Cardiac septum (tissue), 1 donor: ENCODE measurements at regions not wholly inside any gene's neighbourhood (a gene's known extent, or its start where the extent isn't known, plus 50 kb on each side); places are given as distances from the start of the nearest gene placed in this dataset.

ENCODE experiments used
- DNase-seq: peaks from one replicate; pipeline ENCODE4 v3.0.0-alpha.2; 2020; ENCODE audit warnings: low spot score
- intact Hi-C: fragments of 100-400 bp; cut with DNase I; formaldehyde crosslinking; loops from one replicate; pipeline ENCODE4 v1.14.0; 2022
- donor health status: DM: no; HTN: no; CAD: no.

- DNase-seq: no peak
- intact Hi-C loops: loop anchor here (5.0 to 10.0 kb wide), 2 partner anchors 178 to 391 kb away; partner anchors contain the start of gene SOX9
Observed at GRCh38 chr17:72515291-72516065, 394.7 kb downstream of the SOX9 start.

- no peak for DNase-seq
- intact Hi-C loops: loop anchor here (5.0 to 10.0 kb wide), 2 partner anchors 180 to 392 kb away; partner anchors contain the start of gene SOX9
Observed at GRCh38 chr17:72516772-72517399, 396.1 kb downstream of the SOX9 start.

GRCh38 chr17:72517413-72518158, 396.8 kb downstream of the SOX9 start:
- intact Hi-C loops: loop anchor here (5.0 to 10.0 kb wide), 2 partner anchors 180 to 393 kb away; partner anchors contain the start of gene SOX9
- DNase-seq: no peak

GRCh38 chr17:72518159-72518732, 397.4 kb downstream of the SOX9 start:
- DNase-seq: no peak

DNA sequence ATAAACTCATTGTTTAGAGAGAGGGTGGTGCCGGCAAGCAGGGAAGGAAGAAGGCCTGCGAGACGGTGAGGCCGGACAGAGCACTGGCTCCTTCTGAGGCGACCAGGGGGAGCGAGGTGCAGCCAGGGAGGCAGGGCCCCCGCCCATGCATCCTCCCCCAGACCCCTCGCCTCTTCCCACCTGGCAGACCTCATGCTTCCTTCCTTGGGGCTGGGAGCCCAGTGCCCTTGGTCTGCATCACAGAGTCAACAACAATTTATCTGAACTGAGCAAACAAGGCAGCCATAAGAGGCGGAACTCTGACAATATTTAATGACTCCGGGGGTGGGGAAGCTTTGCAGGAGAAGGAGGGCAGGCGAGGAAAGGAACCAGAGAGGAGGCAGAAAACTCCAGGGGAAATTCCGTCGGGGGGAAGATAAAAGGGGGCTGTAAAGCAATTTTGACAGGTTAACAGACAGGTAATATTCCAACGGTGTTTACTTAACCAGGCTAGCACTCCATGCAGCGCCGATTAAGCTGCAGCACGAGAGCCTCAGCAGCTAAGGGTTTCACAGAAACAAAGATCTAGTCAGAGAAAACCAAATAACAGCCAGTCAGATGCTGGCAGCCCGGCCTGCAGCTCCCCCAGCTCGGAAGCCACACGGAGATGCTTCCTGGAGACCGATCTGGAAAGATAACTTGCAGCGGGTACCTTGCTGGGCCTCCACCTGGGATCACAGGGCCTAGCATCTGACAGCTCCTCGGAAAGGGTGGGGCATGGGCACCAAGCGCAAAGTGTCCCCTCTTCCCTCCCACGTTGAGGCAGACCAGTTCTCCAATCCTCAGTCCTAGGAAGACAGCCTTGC, 398.2 kb downstream of the SOX9 start:
- intact Hi-C loops: loop anchor here (5.0 to 10.0 kb wide), 2 partner anchors 182 to 394 kb away; partner anchors contain the start of gene SOX9
- no peak for DNase-seq

More at GRCh38 chr17:72518159-72518732, 397.4 kb downstream of the SOX9 start:
- intact Hi-C loops: loop anchor here (5.0 to 10.0 kb wide), 2 partner anchors 181 to 393 kb away; partner anchors contain the start of gene SOX9

GRCh38 chr17:72519598-72519936, 398.7 kb downstream of the SOX9 start:
- DNase-seq: no peak
- intact Hi-C loops: loop anchor here (5.0 to 10.0 kb wide), 2 partner anchors 182 to 395 kb away; partner anchors contain the start of gene SOX9

DNA sequence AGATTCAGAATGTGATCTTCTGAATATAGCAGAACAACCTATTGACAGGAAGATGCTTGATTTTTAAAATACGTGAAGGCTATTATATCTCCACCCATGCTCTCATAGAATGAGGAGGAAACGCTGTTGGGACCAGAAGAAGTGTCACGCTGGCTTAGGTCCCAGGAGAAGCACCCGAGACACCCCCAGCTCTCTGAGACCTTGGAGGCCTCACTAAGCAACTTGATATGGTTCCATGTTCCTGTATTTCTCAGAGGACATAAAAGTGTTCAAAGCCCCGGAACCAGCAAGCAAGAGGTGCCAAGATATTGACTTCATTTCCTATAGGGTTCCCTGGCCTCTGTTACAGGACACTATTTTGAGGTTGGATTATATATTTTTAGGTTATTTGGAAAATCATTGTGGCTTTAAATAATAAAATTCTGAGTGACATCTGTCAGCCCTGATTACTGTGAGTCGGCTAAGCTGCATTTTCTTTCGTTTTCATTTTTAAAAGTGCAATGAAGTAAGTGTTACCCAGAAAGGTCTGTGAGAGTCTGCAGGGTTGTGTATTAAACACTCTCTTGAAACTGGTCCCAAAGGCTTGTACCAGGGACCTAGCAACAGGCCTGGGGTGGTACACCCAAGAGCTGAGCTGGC, 400.0 kb downstream of the SOX9 start:
- no peak for DNase-seq
- intact Hi-C loops: no loop called here

GRCh38 chr17:72523491-72523890, 402.7 kb downstream of the SOX9 start:
- intact Hi-C loops: no loop called here
- DNase-seq: no peak

GRCh38 chr17:72525225-72526015, 404.6 kb downstream of the SOX9 start:
- intact Hi-C loops: no loop called here
- no peak for DNase-seq

DNA sequence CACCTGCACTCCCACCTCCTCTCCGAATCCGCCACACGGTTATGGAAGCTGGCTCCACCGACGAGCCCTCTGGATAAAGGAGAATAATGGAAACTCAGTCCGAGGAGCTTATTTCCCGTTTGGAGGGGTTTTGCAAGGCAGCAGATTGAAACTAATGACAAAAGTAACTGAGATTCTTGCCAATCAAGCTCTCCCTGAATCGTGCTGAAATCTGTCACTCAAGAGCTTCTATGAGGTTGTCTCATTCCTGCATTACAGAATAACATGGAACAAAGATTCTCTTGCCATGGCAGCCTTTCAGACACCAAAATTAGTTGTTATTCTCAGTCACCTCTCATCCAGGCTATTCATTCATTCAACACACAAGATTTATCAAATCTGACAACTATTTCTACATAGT, 405.9 kb downstream of the SOX9 start:
- intact Hi-C loops: no loop called here

GRCh38 chr17:72527789-72528188, 407.0 kb downstream of the SOX9 start:
- DNase-seq: no peak
- intact Hi-C loops: no loop called here

More for the DNA sequence above, 405.9 kb downstream of the SOX9 start:
- DNase-seq: no peak

GRCh38 chr17:72528683-72529082, 407.9 kb downstream of the SOX9 start:
- intact Hi-C loops: no loop called here
- DNase-seq: no peak

GRCh38 chr17:72529386-72529785, 408.6 kb downstream of the SOX9 start:
- intact Hi-C loops: no loop called here

GRCh38 chr17:72530454-72530853, 409.6 kb downstream of the SOX9 start:
- DNase-seq: no peak
- intact Hi-C loops: no loop called here

More at GRCh38 chr17:72529386-72529785, 408.6 kb downstream of the SOX9 start:
- DNase-seq: no peak

- DNase-seq: no peak
- intact Hi-C loops: no loop called here
Observed at GRCh38 chr17:72531729-72532128, 410.9 kb downstream of the SOX9 start.

GRCh38 chr17:72534265-72534664, 413.4 kb downstream of the SOX9 start:
- intact Hi-C loops: no loop called here
- DNase-seq: no peak

DNA sequence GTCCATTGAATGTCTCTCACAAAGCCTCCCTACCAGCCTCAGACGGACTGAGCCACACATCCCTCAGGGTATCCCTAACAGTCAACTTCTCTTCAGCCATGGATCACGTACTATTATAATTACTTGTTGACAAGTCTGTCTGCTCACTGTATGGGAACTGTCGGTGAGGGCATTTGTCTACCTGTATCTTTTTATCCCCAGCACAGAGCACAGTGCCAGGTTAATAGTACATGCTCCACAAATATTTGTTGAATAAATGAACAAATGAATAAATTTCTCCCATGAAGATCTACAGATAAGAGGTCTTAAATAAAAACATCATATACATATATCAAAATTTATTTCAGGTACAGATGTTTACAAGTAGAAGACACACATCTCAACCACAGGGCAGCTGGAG, 414.0 kb downstream of the SOX9 start:
- intact Hi-C loops: no loop called here
- no peak for DNase-seq

DNA sequence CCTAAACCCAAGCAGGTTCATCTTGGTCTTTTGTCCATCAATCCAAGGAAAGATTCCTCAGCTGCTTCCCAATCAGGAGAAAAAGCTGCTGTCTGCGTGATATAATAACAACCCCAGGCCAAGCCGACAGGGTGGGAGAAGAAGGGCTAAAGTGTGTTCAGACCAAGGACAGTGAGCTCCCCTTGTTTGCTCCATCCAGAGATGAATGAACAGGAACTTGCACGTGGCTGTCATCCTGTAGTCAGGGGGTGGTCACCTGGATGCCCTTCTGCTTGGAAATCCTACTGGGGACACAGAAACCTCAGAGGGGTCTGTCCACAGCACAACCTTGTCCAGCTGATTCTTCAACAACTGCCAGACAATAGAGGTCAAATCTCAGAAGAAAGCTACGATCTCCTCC, 414.5 kb downstream of the SOX9 start:
- DNase-seq: no peak
- intact Hi-C loops: no loop called here
